Endothelial cell of umbilical vein (primary cell): ENCODE measurements at regions not wholly inside any gene's neighbourhood (a gene's known extent, or its start where the extent isn't known, plus 50 kb on each side); places are given as distances from the start of the nearest gene placed in this dataset.

Experiments
- BruUV-seq: library from RNA; stranded (reverse); fragments of 400-500 nt; replicated peaks from 2 replicates; lab custom pipeline; 2021; lab: Mats Ljungman, UMichigan
- CTCF ChIA-PET: fragments of 300-600, 350-600 bp; sonication (Branson Sonifier 250); formaldehyde crosslinking; loops from one replicate; lab custom pipeline; 2021; ENCODE audit warnings: antibody characterized with exemption, inconsistent platforms; lab: Charles Lee
- POLR2A ChIA-PET: fragments of 300-600, 350-600 bp; sonication (Branson Sonifier 250); formaldehyde crosslinking; loops from one replicate; lab custom pipeline; 2021; ENCODE audit warnings: antibody characterized with exemption, inconsistent platforms; lab: Charles Lee
- DNase-seq: peaks from one replicate; pipeline ENCODE4 v3.0.0-alpha.2; 2011; ENCODE audit warnings: low read depth, low spot score
- FAIRE-seq: peaks from 2 replicates; lab custom pipeline; 2011; peaks lifted over from hg19 to GRCh38; lab: Jason Lieb, UNC
- H2AFZ ChIP-seq: 2 replicates; pipeline ENCODE4 v1.6.0; 2012; ENCODE audit warnings: low read depth, low read length, control low read depth, inconsistent platforms
- H3K27ac ChIP-seq: 2 replicates; pipeline ENCODE4 v1.5.1; 2011; ENCODE audit warnings: low read depth, mild to moderate bottlenecking, control low read depth, low read length, moderate library complexity; ENCODE audit not compliant: insufficient read depth
- H3K27me3 ChIP-seq, 2 experiments: 2 replicates each; pipeline versions ENCODE4 v1.6.0 to v1.6.1; 2011; ENCODE audit warnings: low read length in 2 of 2, mixed read lengths in 1 of 2; ENCODE audit not compliant: control insufficient read depth in 2 of 2, insufficient read depth in 2 of 2
- H3K36me3 ChIP-seq, 2 experiments: 2 replicates in 1 of 2; 3 replicates in 1 of 2; pipeline ENCODE4 v1.5.1; 2011; ENCODE audit warnings: low read length in 2 of 2, mild to moderate bottlenecking in 1 of 2, moderate library complexity in 1 of 2; ENCODE audit not compliant: control insufficient read depth in 2 of 2, insufficient read depth in 2 of 2; ENCODE audit errors: extremely low read depth in 1 of 2
- H3K4me1 ChIP-seq: 3 replicates; pipeline ENCODE4 v1.5.1; 2011; ENCODE audit warnings: mild to moderate bottlenecking, low read length; ENCODE audit not compliant: control insufficient read depth, insufficient read depth; ENCODE audit errors: extremely low read depth
- H3K4me2 ChIP-seq: 2 replicates; pipeline ENCODE4 v1.6.1; 2011; ENCODE audit warnings: low read length, control low read depth, mixed read lengths; ENCODE audit not compliant: insufficient read depth
- H3K4me3 ChIP-seq, 3 experiments: fragments of 200-600 bp in 1 of 3; sonication (generic), shearing (Covaris generic) in 1 of 3; replicated peaks in 1 of 3; 2 replicates each; pipeline ENCODE4 v1.5.1; 2011 to 2016; ENCODE audit warnings: control low read depth in 3 of 3, low read length in 3 of 3, mild to moderate bottlenecking in 2 of 3, inconsistent platforms in 1 of 3, low read depth in 1 of 3, moderate library complexity in 1 of 3; ENCODE audit not compliant: insufficient read depth in 1 of 3
- H3K79me2 ChIP-seq: 2 replicates; pipeline ENCODE4 v1.6.0; 2012; ENCODE audit warnings: low read length, inconsistent platforms; ENCODE audit not compliant: control insufficient read depth, insufficient read depth
- H3K9ac ChIP-seq: replicated peaks from 2 replicates; pipeline ENCODE3; 2011; ENCODE audit warnings: low read length, control low read depth; ENCODE audit not compliant: insufficient read depth; ENCODE audit errors: extremely low read depth
- H3K9me1 ChIP-seq: replicated peaks from 3 replicates; pipeline ENCODE4 v1.6.0; 2011; ENCODE audit warnings: mild to moderate bottlenecking, low read length; ENCODE audit not compliant: control insufficient read depth, insufficient read depth; ENCODE audit errors: extremely low read depth
- H3K9me3 ChIP-seq: replicated peaks from 2 replicates; pipeline ENCODE4 v1.5.1; 2012; ENCODE audit warnings: low read length, inconsistent platforms; ENCODE audit not compliant: control insufficient read depth, insufficient read depth
- H4K20me1 ChIP-seq: replicated peaks from 2 replicates; pipeline ENCODE3; 2011; ENCODE audit warnings: mild to moderate bottlenecking, low read length; ENCODE audit not compliant: control insufficient read depth, insufficient read depth; ENCODE audit errors: extremely low read depth
- CTCF ChIP-seq, 2 donors: IDR thresholded peaks; 1 replicate in 1 of 2; 2 replicates in 1 of 2; pipeline ENCODE4 v1.5.1; 2011; ENCODE audit warnings: low read length in 2 of 2, mild to moderate bottlenecking in 2 of 2, moderate library complexity in 2 of 2, control low read depth in 1 of 2, inconsistent platforms in 1 of 2, low read depth in 1 of 2; ENCODE audit not compliant: insufficient read depth in 1 of 2; ENCODE audit errors: extremely low read depth in 1 of 2
- EZH2 ChIP-seq: IDR thresholded peaks from 2 replicates; pipeline ENCODE4 v1.6.1; 2012; ENCODE audit warnings: borderline replicate concordance, low read depth, mild to moderate bottlenecking, moderate library complexity, low read length, inconsistent platforms; ENCODE audit not compliant: severe bottlenecking
- FOS ChIP-seq: IDR thresholded peaks from 2 replicates; pipeline ENCODE4 v1.6.1; 2011; ENCODE audit warnings: mild to moderate bottlenecking, low read length, moderate library complexity, borderline replicate concordance; ENCODE audit not compliant: insufficient read depth
- GATA2 ChIP-seq: IDR thresholded peaks from 2 replicates; pipeline ENCODE4 v1.7.0; 2011; ENCODE audit warnings: low read depth, mild to moderate bottlenecking, moderate library complexity, mixed read lengths, low read length; ENCODE audit not compliant: insufficient read length, insufficient read depth
- JUN ChIP-seq: IDR thresholded peaks from 2 replicates; pipeline ENCODE4 v1.6.1; 2011; ENCODE audit warnings: borderline replicate concordance, low read depth; ENCODE audit not compliant: insufficient read length, insufficient read depth
- MAX ChIP-seq: IDR thresholded peaks from 2 replicates; pipeline ENCODE4 v1.6.1; 2011; ENCODE audit not compliant: insufficient read depth, insufficient read length
- MYC ChIP-seq: IDR thresholded peaks from one replicate; pipeline ENCODE4 v1.6.1; 2011; ENCODE audit warnings: mild to moderate bottlenecking, low read depth, low read length
- POLR2A ChIP-seq: IDR thresholded peaks from 2 replicates; pipeline ENCODE4 v1.6.1; 2012; ENCODE audit warnings: low read depth, mild to moderate bottlenecking, control low read depth, low read length
- POLR2AphosphoS5 ChIP-seq: IDR thresholded peaks from 2 replicates; pipeline ENCODE4 v1.6.1; 2012; ENCODE audit warnings: low read depth, mild to moderate bottlenecking, control low read depth, low read length, moderate library complexity; ENCODE audit not compliant: insufficient read depth
- dilution Hi-C: fragments of 300-500 bp; cut with MboI; formaldehyde crosslinking; loops from one replicate; pipeline ENCODE4 v1.15.0; 2019; ENCODE audit warnings: low sequenced_read_pairs; ENCODE audit not compliant: extremely low pct_ligation_motif_present
- intact Hi-C: fragments of 100-400 bp; cut with micrococcal nuclease; formaldehyde crosslinking; loops from one replicate; pipeline ENCODE4 v1.10.0; 2022

GRCh38 chr2:217101972-217102371 is 242.1 kb upstream of the TNP1 start:
- no peak overlapping the region for H3K27ac ChIP-seq
- peaks cover 20% of the 10 kb centered on the region for H3K4me1 ChIP-seq
- CTCF ChIA-PET = no interaction called here
- dilution Hi-C loops (no loop called here), intact Hi-C loops (no loop called here)
- no peaks in the 10 kb centered on the region for H3K79me2 ChIP-seq
- H3K27me3 ChIP-seq = no peaks in the 10 kb centered on the region
- no TSS peak for BruUV-seq
- no peak overlapping the region for H3K9ac ChIP-seq
- H3K4me3 ChIP-seq = no peak overlapping the region
- H3K36me3 ChIP-seq = no peaks in the 10 kb centered on the region
- DNase-seq (no peak), FAIRE-seq (no peak)
- H3K9me1 ChIP-seq = no peaks in the 10 kb centered on the region
- no peaks in the 10 kb centered on the region for H3K9me3 ChIP-seq
- POLR2A ChIA-PET = no interaction called here
- H4K20me1 ChIP-seq = no peaks in the 10 kb centered on the region
- H3K4me2 ChIP-seq = no peak overlapping the region
- TF ChIP-seq MYC (no peak), GATA2 (no peak), POLR2A (no peak), CTCF (IDR thresholded peaks at IDR 0.05; ENCODE audit: extremely low read depth in 1 of 2, insufficient read depth in 1 of 2, low read depth in 1 of 2, low read length in 2 of 2) (no peak), FOS (no peak), MAX (no peak), JUN (no peak), EZH2 (no peak), POLR2AphosphoS5 (no peak)
- no peak overlapping the region for H2AFZ ChIP-seq
